Activated naive CD4-positive, alpha-beta T cell treated with anti-CD3 and anti-CD28 coated beads, Interleukin-2, amount 50 U/mL, for 72 hours (primary cell): ENCODE measurements at regions not wholly inside any gene's neighbourhood (a gene's known extent, or its start where the extent isn't known, plus 50 kb on each side); places are given as distances from the start of the nearest gene placed in this dataset.

ENCODE experiments used
- ATAC-seq, 2 donors: fragments of 150-1000 bp; cut with Tn5 transposase; 2 replicates each; pipeline ENCODE4 v1.10.0; 2021; ENCODE audit warnings: mild to moderate bottlenecking in 2 of 2, moderate library complexity in 2 of 2
- DNase-seq, 2 donors: peaks; one replicate each; pipeline ENCODE4 v3.0.0; 2021 to 2022; ENCODE audit warnings: low spot score in 2 of 2
- H3K27ac Mint-ChIP-seq, 2 donors: one replicate each; pipeline ENCODE4 v1.8.0; 2022; ENCODE audit warnings: mild to moderate bottlenecking in 2 of 2, mixed read lengths in 2 of 2
- H3K36me3 Mint-ChIP-seq, 2 donors: one replicate each; pipeline ENCODE4 v1.8.0; 2022; ENCODE audit warnings: mixed read lengths in 2 of 2
- H3K9me3 Mint-ChIP-seq, 2 donors: one replicate each; pipeline ENCODE4 v1.8.0; 2022; ENCODE audit warnings: mixed read lengths in 2 of 2

GRCh38 chr11:114891911-114892310 lies 213.6 kb downstream of the NXPE2 start:
- DNase-seq (no peak), ATAC-seq (no peak)
- Mint-ChIP-seq H3K36me3 (peaks cover 0 to 5% of the 10 kb centered on the region in 2 donors), H3K9me3 (no peaks in the 10 kb centered on the region), H3K27ac (no peak overlapping the region)

GRCh38 chr11:114892381-114893197 lies 214.3 kb downstream of the NXPE2 start:
- ATAC-seq (peak; percentile 38 to 41), DNase-seq (peak in 1 of 2 donors; percentile 30)
- H3K36me3 Mint-ChIP-seq = peaks cover 0 to 5% of the 10 kb centered on the region in 2 donors
- no peaks in the 10 kb centered on the region for H3K9me3 Mint-ChIP-seq
- H3K27ac Mint-ChIP-seq = no peak overlapping the region

DNA sequence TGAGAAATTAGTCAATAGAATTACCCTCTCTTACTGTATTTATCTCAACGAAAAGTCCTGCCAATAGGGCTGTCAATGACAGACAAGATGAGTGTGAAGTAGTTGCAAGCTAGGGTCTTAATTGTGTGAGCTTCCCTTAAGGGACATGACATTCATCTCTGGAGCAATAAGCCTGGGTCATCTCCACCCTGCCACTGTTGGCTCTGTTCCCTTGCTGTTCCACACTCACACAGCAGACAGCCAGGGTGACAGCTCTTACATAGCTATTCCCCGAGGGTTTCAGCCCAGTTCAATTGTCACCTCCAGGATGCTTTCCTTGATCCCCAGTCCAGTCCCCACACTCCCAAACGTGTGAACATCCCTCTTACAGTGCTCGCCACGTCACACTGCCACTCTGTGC lies 215.0 kb downstream of the NXPE2 start:
- peaks cover 0 to 5% of the 10 kb centered on the region in 2 donors for H3K36me3 Mint-ChIP-seq
- no peak overlapping the region for H3K27ac Mint-ChIP-seq
- ATAC-seq (no peak), DNase-seq (no peak)
- H3K9me3 Mint-ChIP-seq = peaks cover 0 to 4% of the 10 kb centered on the region in 2 donors

- ATAC-seq = no peak
These were observed 218.3 kb downstream of the NXPE2 start for GRCh38 chr11:114896594-114896993.

DNA sequence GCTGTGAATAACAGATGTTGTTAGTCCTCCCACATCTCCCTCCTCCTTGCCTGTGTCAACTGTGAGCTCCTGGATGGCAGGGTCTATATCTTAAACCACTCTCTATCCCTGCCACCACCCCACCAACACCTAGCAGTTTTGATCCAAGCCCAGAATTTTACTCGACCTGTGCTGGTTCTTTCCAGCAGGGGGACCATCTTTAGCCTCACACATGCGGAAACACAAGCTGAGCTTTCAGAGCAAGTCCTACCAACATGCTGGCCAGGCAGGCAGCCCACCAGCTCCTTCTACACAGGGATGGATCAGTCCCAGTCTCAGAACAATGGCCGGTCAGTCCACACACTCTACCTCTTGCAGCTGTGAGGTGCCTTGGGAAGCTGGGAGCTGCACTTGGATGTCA lies 231.5 kb downstream of the NXPE2 start:
- Mint-ChIP-seq H3K27ac (no peak overlapping the region), H3K9me3 (peaks cover 4 to 13% of the 10 kb centered on the region in 2 donors), H3K36me3 (no peaks in the 10 kb centered on the region)
- DNase-seq = no peak
- ATAC-seq = no peak

More at GRCh38 chr11:114896594-114896993, 218.3 kb downstream of the NXPE2 start:
- peaks cover 4 to 17% of the 10 kb centered on the region in 2 donors for H3K9me3 Mint-ChIP-seq
- peaks cover 0 to 7% of the 10 kb centered on the region in 2 donors for H3K36me3 Mint-ChIP-seq
- no peak for DNase-seq
- H3K27ac Mint-ChIP-seq = no peak overlapping the region

DNA sequence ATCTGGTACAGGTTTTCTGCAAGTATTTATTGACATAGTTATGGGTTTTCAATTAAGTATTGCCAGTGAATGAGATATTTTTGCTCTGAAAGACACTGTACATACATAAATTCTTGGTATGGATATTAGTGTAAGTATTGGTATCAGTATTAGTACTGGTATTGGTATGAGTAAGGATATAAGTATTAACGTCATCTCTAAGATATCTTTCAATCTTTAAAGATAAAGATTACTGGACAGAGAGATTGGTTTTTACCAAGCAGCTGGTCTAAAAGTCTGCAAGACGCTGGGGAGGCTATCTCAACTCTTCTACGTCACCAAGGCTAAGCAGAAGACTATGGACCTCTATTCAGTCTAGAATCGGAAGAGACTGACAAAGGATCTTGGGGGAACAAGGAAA lies 234.5 kb downstream of the NXPE2 start:
- peaks cover 4 to 17% of the 10 kb centered on the region in 2 donors for H3K9me3 Mint-ChIP-seq
- ATAC-seq (no peak), DNase-seq (no peak)
- no peak overlapping the region for H3K27ac Mint-ChIP-seq
- no peaks in the 10 kb centered on the region for H3K36me3 Mint-ChIP-seq

DNA sequence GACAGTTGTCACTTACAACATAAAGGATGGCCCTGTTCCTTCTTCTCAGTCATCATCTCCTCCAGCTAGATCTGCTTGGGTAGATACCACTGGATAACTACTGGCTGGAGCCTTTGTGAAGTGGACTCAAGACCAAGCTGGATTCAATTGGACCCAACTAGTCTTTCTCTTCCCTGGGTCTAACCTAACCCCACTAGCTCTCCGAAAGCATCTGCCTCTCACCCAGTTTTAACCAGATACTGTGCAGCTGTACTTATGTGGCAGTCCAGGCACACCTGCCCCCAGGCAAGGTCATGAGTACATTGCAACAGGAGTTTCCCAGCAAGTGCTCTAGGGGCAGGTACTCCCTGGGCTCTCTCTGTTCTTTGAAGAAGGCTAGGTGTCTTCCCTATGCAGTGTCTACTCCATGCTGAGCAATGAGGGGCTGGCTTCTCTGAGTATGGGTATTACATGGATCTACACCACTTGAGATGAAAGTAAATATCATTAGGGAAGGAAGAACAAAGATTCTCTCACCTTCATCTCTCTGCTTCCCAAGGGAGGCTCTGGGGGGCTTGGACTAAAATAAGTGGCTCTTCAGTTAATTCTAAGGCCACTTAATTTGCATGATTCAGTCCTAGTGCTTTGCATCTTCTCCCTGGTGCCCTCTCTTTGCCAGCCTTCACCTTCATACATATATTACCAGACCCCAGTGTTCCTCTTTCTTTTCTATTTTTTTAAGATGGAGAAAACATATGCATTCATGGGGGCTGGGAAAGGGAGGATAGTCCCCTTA lies 236.1 kb downstream of the NXPE2 start:
- no peak for ATAC-seq
- no peaks in the 10 kb centered on the region for H3K36me3 Mint-ChIP-seq
- H3K27ac Mint-ChIP-seq = no peak overlapping the region
- H3K9me3 Mint-ChIP-seq = peaks cover 4 to 13% of the 10 kb centered on the region in 2 donors
- no peak for DNase-seq

GRCh38 chr11:114915871-114916805 lies 237.8 kb downstream of the NXPE2 start:
- Mint-ChIP-seq H3K9me3 (peaks cover 8 to 16% of the 10 kb centered on the region in 2 donors), H3K27ac (no peak overlapping the region), H3K36me3 (no peaks in the 10 kb centered on the region)
- DNase-seq (no peak), ATAC-seq (no peak)

DNA sequence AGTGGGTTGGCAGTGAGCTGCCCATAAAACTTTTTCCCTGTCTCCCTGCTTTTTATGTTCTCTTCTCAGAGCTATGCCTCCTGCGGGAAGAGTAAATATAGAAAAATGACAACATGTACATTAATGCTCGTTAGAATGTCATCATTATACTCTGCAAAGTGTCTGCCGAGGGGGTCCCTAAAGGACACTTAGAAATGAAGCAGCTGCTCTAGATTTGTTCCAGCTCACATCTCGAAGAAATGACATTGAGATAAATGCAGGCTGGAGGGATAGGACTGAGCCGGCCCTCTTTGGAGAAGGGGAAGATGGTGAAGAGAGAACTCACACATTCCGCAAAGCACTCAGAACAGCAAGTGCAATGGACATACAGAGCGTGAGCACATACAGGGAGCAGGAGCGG lies 240.0 kb downstream of the NXPE2 start:
- peaks cover 4 to 12% of the 10 kb centered on the region in 2 donors for H3K9me3 Mint-ChIP-seq
- DNase-seq (no peak), ATAC-seq (no peak)
- no peak overlapping the region for H3K27ac Mint-ChIP-seq
- H3K36me3 Mint-ChIP-seq = no peaks in the 10 kb centered on the region

GRCh38 chr11:114921697-114922096 lies 243.4 kb downstream of the NXPE2 start:
- H3K36me3 Mint-ChIP-seq = no peaks in the 10 kb centered on the region
- no peak overlapping the region for H3K27ac Mint-ChIP-seq
- DNase-seq (no peak), ATAC-seq (no peak)
- peaks cover 4 to 16% of the 10 kb centered on the region in 2 donors for H3K9me3 Mint-ChIP-seq

- DNase-seq = no peak
- Mint-ChIP-seq H3K36me3 (no peaks in the 10 kb centered on the region), H3K27ac (no peak overlapping the region), H3K9me3 (peaks cover 8 to 18% of the 10 kb centered on the region in 2 donors)
- no peak for ATAC-seq
These were observed 245.7 kb downstream of the NXPE2 start for GRCh38 chr11:114924042-114924441.

GRCh38 chr11:114925591-114925990 lies 247.3 kb downstream of the NXPE2 start:
- DNase-seq = no peak
- no peak overlapping the region for H3K27ac Mint-ChIP-seq
- H3K36me3 Mint-ChIP-seq = no peaks in the 10 kb centered on the region
- no peak for ATAC-seq
- H3K9me3 Mint-ChIP-seq = peaks cover 5 to 15% of the 10 kb centered on the region in 2 donors

DNA sequence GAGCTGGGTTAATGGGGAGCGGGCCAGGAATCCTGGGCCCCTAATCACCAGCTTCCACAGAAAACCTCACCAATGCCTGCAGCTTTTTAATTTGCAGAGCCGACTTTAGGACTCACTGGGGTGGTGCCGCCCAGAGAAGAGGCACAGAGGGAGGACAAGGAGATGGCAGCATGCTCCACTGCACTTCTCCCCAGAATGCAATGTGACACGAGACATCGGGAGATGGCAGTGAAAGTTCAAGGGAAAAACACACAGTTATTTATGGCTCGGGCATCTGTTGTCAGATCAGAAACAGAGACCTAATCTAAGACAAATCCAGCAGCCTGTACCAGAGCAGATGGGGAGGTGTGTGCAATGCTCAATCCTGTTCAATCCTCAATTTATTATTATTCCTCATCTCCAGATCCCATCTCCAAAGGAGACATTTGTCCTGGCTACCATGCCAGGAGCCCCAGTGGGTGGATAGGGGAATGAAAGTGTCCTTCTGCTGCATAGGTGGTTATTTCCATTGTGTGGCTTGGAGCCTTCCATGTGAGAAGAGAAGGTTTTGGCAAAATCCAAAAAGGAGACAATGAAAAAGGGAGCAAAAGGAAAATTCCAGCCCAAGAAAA lies 250.0 kb downstream of the NXPE2 start:
- H3K9me3 Mint-ChIP-seq = peaks cover 10 to 14% of the 10 kb centered on the region in 2 donors
- ATAC-seq = no peak
- H3K36me3 Mint-ChIP-seq = no peaks in the 10 kb centered on the region
- DNase-seq = no peak
- H3K27ac Mint-ChIP-seq = no peak overlapping the region

GRCh38 chr11:114929351-114930000 lies 251.1 kb downstream of the NXPE2 start:
- no peak overlapping the region for H3K27ac Mint-ChIP-seq
- H3K9me3 Mint-ChIP-seq = peaks cover 10 to 14% of the 10 kb centered on the region in 2 donors
- no peak for DNase-seq
- no peaks in the 10 kb centered on the region for H3K36me3 Mint-ChIP-seq
- no peak for ATAC-seq

DNA sequence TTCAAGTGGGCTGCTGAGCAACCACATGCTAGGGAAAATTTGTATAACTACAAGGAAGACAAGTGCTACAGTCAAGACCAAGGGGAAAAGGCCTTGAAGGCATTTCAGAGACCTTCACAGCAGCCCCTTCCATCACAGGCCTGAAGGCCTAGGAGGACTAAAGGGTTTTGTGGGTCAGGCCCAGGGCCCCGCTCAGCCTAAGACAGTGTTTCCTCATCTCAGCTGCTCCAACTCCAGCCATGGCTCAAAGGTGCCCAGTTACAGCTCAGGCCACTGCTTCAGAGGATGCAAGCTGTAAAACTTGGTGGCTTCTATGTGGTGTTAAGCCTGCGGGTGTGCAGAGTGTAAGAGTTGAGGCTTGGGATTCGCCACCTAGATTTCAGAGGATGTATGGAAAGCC lies 260.5 kb downstream of the NXPE2 start:
- H3K27ac Mint-ChIP-seq = no peak overlapping the region
- ATAC-seq = no peak
- peaks cover 0 to 10% of the 10 kb centered on the region in 2 donors for H3K36me3 Mint-ChIP-seq
- DNase-seq = no peak
- peaks cover 7 to 8% of the 10 kb centered on the region in 2 donors for H3K9me3 Mint-ChIP-seq

- ATAC-seq (no peak), DNase-seq (no peak)
- Mint-ChIP-seq H3K27ac (no peak overlapping the region), H3K36me3 (peaks cover 0 to 10% of the 10 kb centered on the region in 2 donors), H3K9me3 (peaks cover 7 to 8% of the 10 kb centered on the region in 2 donors)
These were observed 263.9 kb downstream of the NXPE2 start for GRCh38 chr11:114942207-114942606.
